ENCODE measurements at regions not wholly inside any gene's neighbourhood (a gene's known extent, or its start where the extent isn't known, plus 50 kb on each side); places are given as distances from the start of the nearest gene placed in this dataset.

DNA sequence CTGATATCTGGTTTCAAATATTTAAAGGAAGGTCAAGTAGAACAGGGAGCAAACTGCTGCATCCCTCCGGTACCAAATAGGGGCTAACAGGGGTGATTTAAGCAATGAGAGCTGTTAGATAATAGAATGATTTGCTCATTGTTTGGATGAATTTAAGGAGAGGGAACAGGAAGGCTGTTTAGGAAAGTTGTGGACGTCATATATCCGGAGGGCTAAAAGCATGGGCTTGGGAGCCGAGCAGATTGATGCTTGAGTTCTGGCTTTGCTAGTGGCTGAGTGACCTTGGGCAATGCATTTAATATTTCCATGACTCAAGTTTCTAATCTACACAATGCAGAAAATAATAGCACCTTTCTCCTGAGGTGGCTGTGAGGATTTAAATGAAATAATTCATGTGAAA lies 85.4 kb upstream of the RPS23 start:
- H3K27ac ChIP-seq (ENCODE audit: low read length) = no peak overlapping the region
- ChIA-PET CTCF (no interaction called here), POLR2A (no interaction called here)
- DNase-seq (ENCODE audit: low read depth, low spot score) = no peak
- H3K4me3 ChIP-seq (ENCODE audit: low read depth in 2 of 2, low read length in 2 of 2) = no peak overlapping the region
- BruUV-seq (replicated peaks) = no TSS peak
- TF ChIP-seq, protein P1, sequence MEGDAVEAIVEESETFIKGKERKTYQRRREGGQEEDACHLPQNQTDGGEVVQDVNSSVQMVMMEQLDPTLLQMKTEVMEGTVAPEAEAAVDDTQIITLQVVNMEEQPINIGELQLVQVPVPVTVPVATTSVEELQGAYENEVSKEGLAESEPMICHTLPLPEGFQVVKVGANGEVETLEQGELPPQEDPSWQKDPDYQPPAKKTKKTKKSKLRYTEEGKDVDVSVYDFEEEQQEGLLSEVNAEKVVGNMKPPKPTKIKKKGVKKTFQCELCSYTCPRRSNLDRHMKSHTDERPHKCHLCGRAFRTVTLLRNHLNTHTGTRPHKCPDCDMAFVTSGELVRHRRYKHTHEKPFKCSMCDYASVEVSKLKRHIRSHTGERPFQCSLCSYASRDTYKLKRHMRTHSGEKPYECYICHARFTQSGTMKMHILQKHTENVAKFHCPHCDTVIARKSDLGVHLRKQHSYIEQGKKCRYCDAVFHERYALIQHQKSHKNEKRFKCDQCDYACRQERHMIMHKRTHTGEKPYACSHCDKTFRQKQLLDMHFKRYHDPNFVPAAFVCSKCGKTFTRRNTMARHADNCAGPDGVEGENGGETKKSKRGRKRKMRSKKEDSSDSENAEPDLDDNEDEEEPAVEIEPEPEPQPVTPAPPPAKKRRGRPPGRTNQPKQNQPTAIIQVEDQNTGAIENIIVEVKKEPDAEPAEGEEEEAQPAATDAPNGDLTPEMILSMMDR (IDR thresholded peaks at IDR 0.05) = no peak
- TF ChIP-seq, protein P2, sequence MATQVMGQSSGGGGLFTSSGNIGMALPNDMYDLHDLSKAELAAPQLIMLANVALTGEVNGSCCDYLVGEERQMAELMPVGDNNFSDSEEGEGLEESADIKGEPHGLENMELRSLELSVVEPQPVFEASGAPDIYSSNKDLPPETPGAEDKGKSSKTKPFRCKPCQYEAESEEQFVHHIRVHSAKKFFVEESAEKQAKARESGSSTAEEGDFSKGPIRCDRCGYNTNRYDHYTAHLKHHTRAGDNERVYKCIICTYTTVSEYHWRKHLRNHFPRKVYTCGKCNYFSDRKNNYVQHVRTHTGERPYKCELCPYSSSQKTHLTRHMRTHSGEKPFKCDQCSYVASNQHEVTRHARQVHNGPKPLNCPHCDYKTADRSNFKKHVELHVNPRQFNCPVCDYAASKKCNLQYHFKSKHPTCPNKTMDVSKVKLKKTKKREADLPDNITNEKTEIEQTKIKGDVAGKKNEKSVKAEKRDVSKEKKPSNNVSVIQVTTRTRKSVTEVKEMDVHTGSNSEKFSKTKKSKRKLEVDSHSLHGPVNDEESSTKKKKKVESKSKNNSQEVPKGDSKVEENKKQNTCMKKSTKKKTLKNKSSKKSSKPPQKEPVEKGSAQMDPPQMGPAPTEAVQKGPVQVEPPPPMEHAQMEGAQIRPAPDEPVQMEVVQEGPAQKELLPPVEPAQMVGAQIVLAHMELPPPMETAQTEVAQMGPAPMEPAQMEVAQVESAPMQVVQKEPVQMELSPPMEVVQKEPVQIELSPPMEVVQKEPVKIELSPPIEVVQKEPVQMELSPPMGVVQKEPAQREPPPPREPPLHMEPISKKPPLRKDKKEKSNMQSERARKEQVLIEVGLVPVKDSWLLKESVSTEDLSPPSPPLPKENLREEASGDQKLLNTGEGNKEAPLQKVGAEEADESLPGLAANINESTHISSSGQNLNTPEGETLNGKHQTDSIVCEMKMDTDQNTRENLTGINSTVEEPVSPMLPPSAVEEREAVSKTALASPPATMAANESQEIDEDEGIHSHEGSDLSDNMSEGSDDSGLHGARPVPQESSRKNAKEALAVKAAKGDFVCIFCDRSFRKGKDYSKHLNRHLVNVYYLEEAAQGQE (IDR thresholded peaks at IDR 0.05; ENCODE audit: insufficient read depth in 1 of 2, low read depth in 2 of 2, low read length in 1 of 2) = no peak
- TF ChIP-seq POLR2AphosphoS5 (IDR thresholded peaks at IDR 0.05; ENCODE audit: low read depth, low read length) (no peak), TCF7L2 (IDR thresholded peaks at IDR 0.05; ENCODE audit: low read depth, low read length) (no peak), SIN3A (IDR thresholded peaks at IDR 0.05; ENCODE audit: borderline replicate concordance, insufficient read depth, low read depth, low read length) (no peak)
- H3K9me3 ChIP-seq (ENCODE audit: control insufficient read depth, insufficient read depth, low read depth, low read length) = no peaks in the 10 kb centered on the region
- no peaks in the 10 kb centered on the region for H3K36me3 ChIP-seq (ENCODE audit: control insufficient read depth, insufficient read depth, low read length)
- H3K4me1 ChIP-seq (ENCODE audit: control insufficient read depth, insufficient read depth, low read length) = no peaks in the 10 kb centered on the region
- H3K27me3 ChIP-seq (ENCODE audit: control insufficient read depth, insufficient read depth, low read length) = peaks cover 2% of the 10 kb centered on the region; the same call in 1 of the 2 replicates
- in situ Hi-C loops (cut with HindIII; ENCODE audit: low pct_unique_long_range_greater_than_20kb, low sequenced_read_pairs) = no loop called here
- intact Hi-C loops (cut with micrococcal nuclease; ENCODE audit: unreplicated experiment) = loop anchor here (10.0 kb wide), 1 partner anchor 701 kb away; no protein-coding TSS in a partner anchor
- no peak for ATAC-seq

DNA sequence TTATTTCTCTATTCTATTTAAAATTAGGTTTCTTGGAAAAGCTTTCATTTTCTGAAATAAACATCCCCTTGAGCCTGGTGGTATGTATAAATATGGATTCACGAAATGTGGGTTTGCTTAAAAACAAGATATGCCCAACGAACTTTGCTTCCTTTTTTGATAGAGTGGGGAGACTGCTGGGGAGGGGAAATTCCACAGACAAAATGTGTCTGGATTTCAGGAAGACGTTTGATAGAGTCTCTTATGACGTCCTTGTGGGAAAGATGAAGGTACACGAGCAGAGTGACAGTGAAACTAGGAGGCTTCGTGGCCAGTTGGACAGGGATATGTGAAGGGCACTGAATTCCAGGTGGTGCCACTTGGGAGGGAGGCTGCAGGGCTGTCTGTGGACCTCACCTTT lies 84.5 kb upstream of the RPS23 start:
- POLR2A ChIA-PET = no interaction called here

More for the DNA sequence above, 84.5 kb upstream of the RPS23 start:
- BruUV-seq (replicated peaks) = no TSS peak
- Histone ChIP-seq H3K36me3 (ENCODE audit: control insufficient read depth, insufficient read depth, low read length) (no peaks in the 10 kb centered on the region), H3K4me3 (ENCODE audit: low read depth in 2 of 2, low read length in 2 of 2) (no peak overlapping the region), H3K27me3 (ENCODE audit: control insufficient read depth, insufficient read depth, low read length) (peaks cover 2% of the 10 kb centered on the region; the same call in 1 of the 2 replicates), H3K4me1 (ENCODE audit: control insufficient read depth, insufficient read depth, low read length) (no peaks in the 10 kb centered on the region), H3K9me3 (ENCODE audit: control insufficient read depth, insufficient read depth, low read depth, low read length) (no peaks in the 10 kb centered on the region), H3K27ac (ENCODE audit: low read length) (no peak overlapping the region)
- DNase-seq (ENCODE audit: low read depth, low spot score) (no peak), ATAC-seq (no peak)
- CTCF ChIA-PET = no interaction called here
- TF ChIP-seq SIN3A (IDR thresholded peaks at IDR 0.05; ENCODE audit: borderline replicate concordance, insufficient read depth, low read depth, low read length) (no peak), POLR2AphosphoS5 (IDR thresholded peaks at IDR 0.05; ENCODE audit: low read depth, low read length) (no peak), TCF7L2 (IDR thresholded peaks at IDR 0.05; ENCODE audit: low read depth, low read length) (no peak)
- TF ChIP-seq, protein P1 (IDR thresholded peaks at IDR 0.05) = no peak
- TF ChIP-seq, protein P2 (IDR thresholded peaks at IDR 0.05; ENCODE audit: insufficient read depth in 1 of 2, low read depth in 2 of 2, low read length in 1 of 2) = no peak
- in situ Hi-C loops (cut with HindIII; ENCODE audit: low pct_unique_long_range_greater_than_20kb, low sequenced_read_pairs) (no loop called here), intact Hi-C loops (cut with micrococcal nuclease; ENCODE audit: unreplicated experiment) (loop anchor here (10.0 kb wide), 1 partner anchor 702 kb away; no protein-coding TSS in a partner anchor)
